ENCODE measurements at regions not wholly inside any gene's neighbourhood (a gene's known extent, or its start where the extent isn't known, plus 50 kb on each side); places are given as distances from the start of the nearest gene placed in this dataset.

GRCh38 chr20:36091561-36092397 lies 62.8 kb upstream of the EPB41L1 start:
- DNase-seq (ENCODE audit: low read depth): no peak
- H3K4me3 ChIP-seq (ENCODE audit: low read depth, low read length): peak overlapping the region; percentile 86
- no peak for TF ChIP-seq CTCF (IDR thresholded peaks at IDR 0.05; ENCODE audit: insufficient read depth, low read length)

GRCh38 chr20:36092398-36093024 lies 62.0 kb upstream of the EPB41L1 start:
- peak overlapping the region; percentile 86 for H3K4me3 ChIP-seq (ENCODE audit: low read depth, low read length)
- DNase-seq (ENCODE audit: low read depth): no peak
- TF ChIP-seq CTCF (IDR thresholded peaks at IDR 0.05; ENCODE audit: insufficient read depth, low read length): no peak

- DNase-seq (ENCODE audit: low read depth): no peak
- TF ChIP-seq CTCF (IDR thresholded peaks at IDR 0.05; ENCODE audit: insufficient read depth, low read length): no peak
Measured at GRCh38 chr20:36093025-36093803, 61.3 kb upstream of the EPB41L1 start.

GRCh38 chr20:36093804-36094145 lies 60.8 kb upstream of the EPB41L1 start:
- peak overlapping the region; percentile 86 for H3K4me3 ChIP-seq (ENCODE audit: low read depth, low read length)
- no peak for DNase-seq (ENCODE audit: low read depth)
- no peak for TF ChIP-seq CTCF (IDR thresholded peaks at IDR 0.05; ENCODE audit: insufficient read depth, low read length)

More at GRCh38 chr20:36093025-36093803, 61.3 kb upstream of the EPB41L1 start:
- H3K4me3 ChIP-seq (ENCODE audit: low read depth, low read length): peak overlapping the region; percentile 86

- H3K4me3 ChIP-seq (ENCODE audit: low read depth, low read length): peak overlapping the region; percentile 44
- DNase-seq (ENCODE audit: low read depth): peak; percentile 77
- no peak for TF ChIP-seq CTCF (IDR thresholded peaks at IDR 0.05; ENCODE audit: insufficient read depth, low read length)
Measured at GRCh38 chr20:36094497-36094896, 60.0 kb upstream of the EPB41L1 start.

GRCh38 chr20:36096435-36096834 lies 58.1 kb upstream of the EPB41L1 start:
- DNase-seq (ENCODE audit: low read depth): peak; percentile 64
- no peak for TF ChIP-seq CTCF (IDR thresholded peaks at IDR 0.05; ENCODE audit: insufficient read depth, low read length)
- H3K4me3 ChIP-seq (ENCODE audit: low read depth, low read length): no peak overlapping the region
